Upper lobe of left lung (tissue), 6 donors: ENCODE measurements at regions not wholly inside any gene's neighbourhood (a gene's known extent, or its start where the extent isn't known, plus 50 kb on each side); places are given as distances from the start of the nearest gene placed in this dataset.

Source experiments
- ATAC-seq, 2 donors: fragments of 200-7000 bp; cut with Tn5 transposase; one replicate each; pipeline ENCODE4 v1.9.1; 2022; ENCODE audit warnings: mild to moderate bottlenecking in 2 of 2, moderate library complexity in 2 of 2; ENCODE audit not compliant: low FRiP score in 2 of 2
- DNase-seq, 2 donors: peaks; one replicate each; pipeline ENCODE4 v3.0.0-alpha.2; 2019 to 2020
- H3K27ac ChIP-seq, 4 donors: fragments of 200-600 bp; sonication (generic); one replicate each; pipeline ENCODE4 v1.5.1; 2016 to 2019
- H3K27me3 ChIP-seq, 4 donors: fragments of 200-600 bp; sonication (generic); one replicate each; pipeline ENCODE4 v1.5.1; 2017 to 2019
- H3K36me3 ChIP-seq, 4 donors: fragments of 200-600 bp; sonication (generic); one replicate each; pipeline ENCODE4 v1.5.1; 2016 to 2019
- H3K4me1 ChIP-seq, 4 donors: fragments of 200-600 bp; sonication (generic); one replicate each; pipeline ENCODE4 v1.5.1; 2018 to 2019
- H3K4me3 ChIP-seq, 4 donors: fragments of 200-600 bp; sonication (generic); one replicate each; pipeline ENCODE4 v1.5.1; 2017 to 2019; ENCODE audit warnings: mild to moderate bottlenecking in 2 of 4, moderate library complexity in 1 of 4
- H3K9me3 ChIP-seq, 4 donors: fragments of 200-600 bp; sonication (generic); one replicate each; pipeline ENCODE4 v1.5.1; 2018 to 2019
- EP300 ChIP-seq, 4 donors: sonication (generic); formaldehyde crosslinking; IDR thresholded peaks; one replicate each; pipeline ENCODE4 v1.5.1; 2017; ENCODE audit warnings: antibody characterized with exemption in 4 of 4, control low read depth in 2 of 4
- POLR2A ChIP-seq, 4 donors: fragments of 450-650 bp; IDR thresholded peaks; one replicate each; pipeline ENCODE4 v1.5.1; 2016 to 2017; ENCODE audit warnings: antibody characterized with exemption in 4 of 4, mild to moderate bottlenecking in 2 of 4
- POLR2AphosphoS5 ChIP-seq, 2 donors: sonication (generic); formaldehyde crosslinking; IDR thresholded peaks; one replicate each; pipeline ENCODE4 v1.5.1; 2017; ENCODE audit warnings: antibody characterized with exemption in 2 of 2
- WGBS, 2 donors: methylation state at CpG; one replicate each; pipeline ENCODE4 v1.1.5; 2017 to 2018; 5-methylcytosine and 5-hydroxymethylcytosine counted together
- TF ChIP-seq, protein P1 (sequence below), 6 experiments: fragments of 450-650 bp in 4 of 6; fragments of 200-600 bp in 2 of 6; sonication (generic) in 2 of 6; IDR thresholded peaks; one replicate each; pipeline ENCODE4 v1.5.1; 2016 to 2019; ENCODE audit warnings: antibody characterized with exemption in 6 of 6
- donor health status: DM: no; HTN: no; CAD: no; lungs with moderate emphysema.
- donor health status: DM: no; HTN: yes; CAD: no; lungs with severe emphysema.

DNA sequence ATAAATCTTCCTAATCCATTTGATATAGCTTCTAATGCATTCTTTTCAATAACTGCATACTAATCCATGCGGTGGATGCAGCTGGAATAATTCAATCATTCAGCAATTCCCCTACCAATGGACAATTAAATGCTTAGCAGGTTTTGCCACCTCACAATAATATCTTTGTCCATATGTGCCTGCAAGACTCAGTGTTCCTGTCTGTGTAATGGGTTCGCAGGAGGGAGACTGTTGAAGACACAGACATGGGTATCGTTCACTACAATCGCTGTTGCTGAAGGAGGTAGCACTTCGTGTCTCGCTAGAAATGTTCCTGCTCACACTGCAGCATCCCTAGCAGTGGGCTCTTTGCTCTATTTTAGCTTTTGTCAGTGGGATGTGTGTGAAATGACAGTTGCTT lies 214.4 kb downstream of the MED10 start:
- ATAC-seq (no peak), DNase-seq (no peak)
- TF ChIP-seq POLR2AphosphoS5 (IDR thresholded peaks at IDR 0.05) (no peak), EP300 (IDR thresholded peaks at IDR 0.05) (no peak), POLR2A (IDR thresholded peaks at IDR 0.05) (no peak)
- TF ChIP-seq, protein P1, sequence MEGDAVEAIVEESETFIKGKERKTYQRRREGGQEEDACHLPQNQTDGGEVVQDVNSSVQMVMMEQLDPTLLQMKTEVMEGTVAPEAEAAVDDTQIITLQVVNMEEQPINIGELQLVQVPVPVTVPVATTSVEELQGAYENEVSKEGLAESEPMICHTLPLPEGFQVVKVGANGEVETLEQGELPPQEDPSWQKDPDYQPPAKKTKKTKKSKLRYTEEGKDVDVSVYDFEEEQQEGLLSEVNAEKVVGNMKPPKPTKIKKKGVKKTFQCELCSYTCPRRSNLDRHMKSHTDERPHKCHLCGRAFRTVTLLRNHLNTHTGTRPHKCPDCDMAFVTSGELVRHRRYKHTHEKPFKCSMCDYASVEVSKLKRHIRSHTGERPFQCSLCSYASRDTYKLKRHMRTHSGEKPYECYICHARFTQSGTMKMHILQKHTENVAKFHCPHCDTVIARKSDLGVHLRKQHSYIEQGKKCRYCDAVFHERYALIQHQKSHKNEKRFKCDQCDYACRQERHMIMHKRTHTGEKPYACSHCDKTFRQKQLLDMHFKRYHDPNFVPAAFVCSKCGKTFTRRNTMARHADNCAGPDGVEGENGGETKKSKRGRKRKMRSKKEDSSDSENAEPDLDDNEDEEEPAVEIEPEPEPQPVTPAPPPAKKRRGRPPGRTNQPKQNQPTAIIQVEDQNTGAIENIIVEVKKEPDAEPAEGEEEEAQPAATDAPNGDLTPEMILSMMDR (IDR thresholded peaks at IDR 0.05): no peak
- no peaks in the 10 kb centered on the region for H3K27me3 ChIP-seq
- no peak overlapping the region for H3K4me3 ChIP-seq
- no peaks in the 10 kb centered on the region for H3K4me1 ChIP-seq
- H3K9me3 ChIP-seq: no peaks in the 10 kb centered on the region
- 80 to 87% methylated on average over 6 of the region's 6 CpGs for WGBS, 2 donors
- H3K27ac ChIP-seq: no peak overlapping the region
- H3K36me3 ChIP-seq: no peaks in the 10 kb centered on the region

DNA sequence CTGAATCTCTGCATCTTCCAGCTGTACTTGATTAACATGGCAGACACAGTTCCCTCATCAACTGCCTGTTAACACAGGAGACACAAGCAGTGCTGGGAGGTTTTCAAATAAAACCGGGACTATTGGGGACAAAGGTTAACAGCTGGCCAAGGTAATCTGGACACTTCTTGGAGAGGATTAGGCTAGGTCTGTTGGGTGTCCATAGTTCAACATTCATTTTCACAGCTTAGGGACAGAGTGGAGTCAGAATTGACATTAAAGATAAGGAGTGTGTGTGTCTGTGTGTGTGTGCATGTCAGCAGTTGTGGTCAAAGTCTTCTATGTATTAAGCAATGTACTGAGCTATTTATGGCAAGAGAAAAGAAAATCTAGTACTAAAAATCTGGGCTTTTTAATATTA lies 216.2 kb downstream of the MED10 start:
- ATAC-seq: no peak
- Histone ChIP-seq H3K27ac (no peak overlapping the region), H3K4me1 (no peaks in the 10 kb centered on the region), H3K36me3 (no peaks in the 10 kb centered on the region), H3K4me3 (no peak overlapping the region), H3K27me3 (no peaks in the 10 kb centered on the region), H3K9me3 (no peaks in the 10 kb centered on the region)
- no peak for DNase-seq
- 35 to 54% methylated on average over 1 of the region's 1 CpG for WGBS, 2 donors
- TF ChIP-seq POLR2AphosphoS5 (IDR thresholded peaks at IDR 0.05): no peak
- TF ChIP-seq POLR2A (IDR thresholded peaks at IDR 0.05): no peak
- no peak for TF ChIP-seq EP300 (IDR thresholded peaks at IDR 0.05)
- TF ChIP-seq, protein P1 (IDR thresholded peaks at IDR 0.05): no peak

DNA sequence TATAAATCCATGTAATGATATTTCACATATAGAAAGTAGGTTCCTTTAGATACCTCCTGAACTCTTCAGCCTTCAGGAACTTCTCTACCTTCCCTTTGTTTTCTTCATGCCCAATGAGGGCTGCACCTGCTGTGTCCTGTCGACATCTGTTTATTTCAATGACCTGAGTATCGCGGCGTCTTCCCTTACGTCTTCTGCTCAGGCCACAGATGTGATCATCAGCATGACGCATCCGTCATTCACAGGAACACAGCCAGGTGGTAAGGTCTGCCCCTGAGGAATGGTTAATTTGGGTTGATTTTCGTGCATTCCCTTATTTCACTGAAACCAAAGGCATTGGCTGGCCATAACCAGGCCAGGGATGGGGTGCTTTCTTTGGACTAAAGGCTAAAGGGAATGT lies 217.1 kb downstream of the MED10 start:
- no peak overlapping the region for H3K4me3 ChIP-seq
- DNase-seq (no peak), ATAC-seq (no peak)
- H3K9me3 ChIP-seq: no peaks in the 10 kb centered on the region
- 78 to 84% methylated on average over 8 of the region's 8 CpGs for WGBS, 2 donors
- H3K27ac ChIP-seq: no peak overlapping the region
- no peaks in the 10 kb centered on the region for H3K4me1 ChIP-seq
- H3K27me3 ChIP-seq: no peaks in the 10 kb centered on the region
- TF ChIP-seq, protein P1 (IDR thresholded peaks at IDR 0.05): no peak
- TF ChIP-seq POLR2A (IDR thresholded peaks at IDR 0.05): no peak
- TF ChIP-seq EP300 (IDR thresholded peaks at IDR 0.05): no peak
- no peaks in the 10 kb centered on the region for H3K36me3 ChIP-seq

DNA sequence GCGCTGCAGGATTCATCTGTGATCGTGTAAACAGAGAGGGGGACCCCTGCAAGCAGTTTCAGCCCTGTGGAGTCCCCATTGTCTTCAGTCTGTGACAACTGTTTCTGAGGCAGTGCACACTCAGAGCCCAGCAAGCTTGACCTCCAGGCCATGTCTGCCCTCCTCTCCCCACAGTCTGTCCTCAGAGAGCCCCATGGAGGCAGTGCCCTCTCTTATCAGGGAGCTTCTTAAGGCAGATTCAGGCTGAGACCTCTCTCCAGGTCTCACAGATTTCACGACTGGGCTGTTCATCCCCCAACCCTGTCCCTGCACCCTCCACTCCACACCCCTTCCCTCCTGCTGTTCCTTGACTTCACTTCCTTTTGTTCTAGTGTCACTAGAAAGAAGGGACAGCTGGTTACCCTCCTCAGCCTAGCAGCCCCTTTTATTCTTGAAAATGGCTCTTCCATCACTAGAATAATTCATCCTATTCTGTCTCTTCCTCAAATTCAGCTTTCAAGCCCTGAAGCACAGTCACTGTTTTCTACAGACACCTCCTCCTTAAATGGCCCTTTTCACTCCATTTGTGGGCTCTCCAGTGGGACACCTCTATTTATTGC lies 218.4 kb downstream of the MED10 start:
- TF ChIP-seq, protein P1 (IDR thresholded peaks at IDR 0.05): no peak
- no peak for TF ChIP-seq POLR2AphosphoS5 (IDR thresholded peaks at IDR 0.05)
- no peak for TF ChIP-seq POLR2A (IDR thresholded peaks at IDR 0.05)
- no peak for TF ChIP-seq EP300 (IDR thresholded peaks at IDR 0.05)

More for the DNA sequence above, 218.4 kb downstream of the MED10 start:
- H3K9me3 ChIP-seq: no peaks in the 10 kb centered on the region
- H3K4me1 ChIP-seq: no peaks in the 10 kb centered on the region
- no peak overlapping the region for H3K4me3 ChIP-seq
- H3K27ac ChIP-seq: no peak overlapping the region
- H3K27me3 ChIP-seq: no peaks in the 10 kb centered on the region
- WGBS, 2 donors: 35 to 49% methylated on average over 3 of the region's 3 CpGs
- ATAC-seq (no peak), DNase-seq (no peak)
- H3K36me3 ChIP-seq: no peaks in the 10 kb centered on the region
